Heart left ventricle (tissue), 13 donors: ENCODE measurements at regions not wholly inside any gene's neighbourhood (a gene's known extent, or its start where the extent isn't known, plus 50 kb on each side); places are given as distances from the start of the nearest gene placed in this dataset.

Experiments used
- CTCF ChIP-seq, 12 donors: fragments of 200-600 bp; sonication (generic) in 4 of 12; IDR thresholded peaks; one replicate each; pipeline versions ENCODE4 v1.5.0 to v1.8.0; 2018 to 2022; ENCODE audit warnings: antibody characterized with exemption in 12 of 12, mild to moderate bottlenecking in 5 of 12
- POLR2A ChIP-seq, 2 donors: fragments of 450-650 bp; IDR thresholded peaks; one replicate each; pipeline ENCODE4 v1.6.1; 2017; ENCODE audit warnings: antibody characterized with exemption in 2 of 2, mild to moderate bottlenecking in 2 of 2, moderate library complexity in 2 of 2
- donor health status: ischemic (EF 13 %, LVEDD 7.1; RV severe dilation, severe dysfunction).
- donor health status: DM: no; HTN: yes; CAD: no.
- donor health status: DM: no; HTN: no; CAD: no.
- donor health status: ischemic (EF 25% LVEDD 6.9; RV normal size, moderate dysfunction).
- donor health status: ischemic (EF 25% LVEDD 5.7; RV mildly dilated, moderate dysfunction).
- donor health status: ischemic (EF 35%, LVEDD 5.7; RV mildly dilated, moderate dysfunction).
- donor health status: nonischemic (EF 11% LVEDD 7.7; RV severe dilation, severe dysfunction).
- donor health status: DM: yes; HTN: yes; CAD: no.
- donor health status: PGD.
- donor health status: ischemic (EF 29% LVEDD 5.4; RV normal size, mild dysfunction).
- donor health status: nonischemic (EF 23%, LVEDD 6.1; RV moderate dilation, normal function).

- no peak for TF ChIP-seq CTCF (IDR thresholded peaks at IDR 0.05)
- TF ChIP-seq POLR2A (IDR thresholded peaks at IDR 0.05) = no peak
Observed at GRCh38 chr20:52008874-52009273, 182.7 kb downstream of the ZFP64 start.
